ENCODE measurements at regions not wholly inside any gene's neighbourhood (a gene's known extent, or its start where the extent isn't known, plus 50 kb on each side); places are given as distances from the start of the nearest gene placed in this dataset.

GRCh38 chr11:123246749-123247495 is 51.9 kb upstream of the CLMP start:
- TF ChIP-seq CTCF (CRISPR knock-in tag; IDR thresholded peaks at IDR 0.05), result peak; percentile 81
- no peak for TF ChIP-seq ZNF34 (CRISPR knock-in tag; IDR thresholded peaks at IDR 0.05; ENCODE audit: borderline replicate concordance)
- no peak for TF ChIP-seq MEIS2 (CRISPR knock-in tag; IDR thresholded peaks at IDR 0.05)
- TF ChIP-seq, protein P1, sequence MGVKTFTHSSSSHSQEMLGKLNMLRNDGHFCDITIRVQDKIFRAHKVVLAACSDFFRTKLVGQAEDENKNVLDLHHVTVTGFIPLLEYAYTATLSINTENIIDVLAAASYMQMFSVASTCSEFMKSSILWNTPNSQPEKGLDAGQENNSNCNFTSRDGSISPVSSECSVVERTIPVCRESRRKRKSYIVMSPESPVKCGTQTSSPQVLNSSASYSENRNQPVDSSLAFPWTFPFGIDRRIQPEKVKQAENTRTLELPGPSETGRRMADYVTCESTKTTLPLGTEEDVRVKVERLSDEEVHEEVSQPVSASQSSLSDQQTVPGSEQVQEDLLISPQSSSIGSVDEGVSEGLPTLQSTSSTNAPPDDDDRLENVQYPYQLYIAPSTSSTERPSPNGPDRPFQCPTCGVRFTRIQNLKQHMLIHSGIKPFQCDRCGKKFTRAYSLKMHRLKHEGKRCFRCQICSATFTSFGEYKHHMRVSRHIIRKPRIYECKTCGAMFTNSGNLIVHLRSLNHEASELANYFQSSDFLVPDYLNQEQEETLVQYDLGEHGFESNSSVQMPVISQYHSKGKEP (CRISPR knock-in tag; IDR thresholded peaks at IDR 0.05), result no peak
- no peak for TF ChIP-seq REPIN1 (CRISPR knock-in tag; IDR thresholded peaks at IDR 0.05; ENCODE audit: borderline replicate concordance, low read depth)
- TF ChIP-seq MAZ (IDR thresholded peaks at IDR 0.05; ENCODE audit: borderline replicate concordance, low read depth, low read length), result no peak
- no peak for TF ChIP-seq MAZ (CRISPR knock-in tag; IDR thresholded peaks at IDR 0.05; ENCODE audit: low read depth)
- TF ChIP-seq JUN (CRISPR knock-in tag; IDR thresholded peaks at IDR 0.05), result no peak
- no peak for TF ChIP-seq MAX (IDR thresholded peaks at IDR 0.05)

Data from HepG2 (cell line).